Colonic mucosa (tissue), 4 donors: ENCODE measurements at regions not wholly inside any gene's neighbourhood (a gene's known extent, or its start where the extent isn't known, plus 50 kb on each side); places are given as distances from the start of the nearest gene placed in this dataset.

Experiments
- DNase-seq: peaks from one replicate; pipeline ENCODE4 v3.0.0-alpha.2; 2020
- H3K27ac ChIP-seq: fragments of 200-600 bp; one replicate; pipeline ENCODE4 v1.8.0; 2021
- H3K27me3 ChIP-seq: fragments of 200-600 bp; one replicate; pipeline ENCODE4 v1.8.0; 2021
- H3K36me3 ChIP-seq: fragments of 200-600 bp; one replicate; pipeline ENCODE4 v1.8.0; 2021
- H3K4me1 ChIP-seq: fragments of 200-600 bp; one replicate; pipeline ENCODE4 v1.8.0; 2021; ENCODE audit warnings: mild to moderate bottlenecking
- H3K4me3 ChIP-seq: fragments of 200-600 bp; one replicate; pipeline ENCODE4 v1.8.0; 2021
- H3K9ac ChIP-seq, 2 donors: one replicate each; pipeline ENCODE4 v1.7.0; 2013; ENCODE audit warnings: control low read depth in 2 of 2, low read depth in 2 of 2, low read length in 2 of 2
- H3K9me3 ChIP-seq: fragments of 200-600 bp; one replicate; pipeline ENCODE4 v1.8.0; 2021
- intact Hi-C: fragments of 100-400 bp; cut with DNase I; formaldehyde crosslinking; loops from one replicate; pipeline ENCODE4 v1.14.1; 2022
- TF ChIP-seq, protein P1 (sequence below): fragments of 200-600 bp; IDR thresholded peaks from one replicate; pipeline ENCODE4 v1.8.0; 2022; ENCODE audit warnings: antibody characterized with exemption, mild to moderate bottlenecking
- donor health status: healthy.
- donor health status: DM: no; HTN: no; CAD: no.
- donor health status: DM: no; HTN: no; CAD: no.

DNA sequence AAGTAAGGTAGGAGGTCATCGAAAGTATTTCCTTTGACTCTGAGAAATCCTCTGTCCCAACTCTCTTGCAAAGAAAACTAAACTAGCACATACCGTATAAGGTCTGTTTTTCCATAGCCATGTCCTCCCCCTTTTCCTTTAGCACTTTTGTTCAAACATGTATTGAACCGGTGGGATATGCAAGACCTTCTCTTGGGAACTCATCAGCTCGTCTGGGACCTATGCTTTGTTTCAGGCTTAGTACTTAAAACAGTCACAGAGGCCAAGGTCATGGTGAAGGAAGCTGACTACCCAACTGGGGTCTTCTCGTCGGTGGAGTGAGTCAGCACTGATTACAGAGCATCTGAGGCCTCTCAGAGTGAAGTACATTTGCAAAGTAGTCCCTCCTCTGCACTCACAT is 185.0 kb downstream of the ZBTB18 start:
- Histone ChIP-seq H3K4me3 (no peak overlapping the region), H3K9ac (no peak overlapping the region), H3K36me3 (no peaks in the 10 kb centered on the region), H3K27ac (no peak overlapping the region), H3K4me1 (no peaks in the 10 kb centered on the region), H3K9me3 (no peaks in the 10 kb centered on the region), H3K27me3 (no peaks in the 10 kb centered on the region)
- TF ChIP-seq, protein P1, sequence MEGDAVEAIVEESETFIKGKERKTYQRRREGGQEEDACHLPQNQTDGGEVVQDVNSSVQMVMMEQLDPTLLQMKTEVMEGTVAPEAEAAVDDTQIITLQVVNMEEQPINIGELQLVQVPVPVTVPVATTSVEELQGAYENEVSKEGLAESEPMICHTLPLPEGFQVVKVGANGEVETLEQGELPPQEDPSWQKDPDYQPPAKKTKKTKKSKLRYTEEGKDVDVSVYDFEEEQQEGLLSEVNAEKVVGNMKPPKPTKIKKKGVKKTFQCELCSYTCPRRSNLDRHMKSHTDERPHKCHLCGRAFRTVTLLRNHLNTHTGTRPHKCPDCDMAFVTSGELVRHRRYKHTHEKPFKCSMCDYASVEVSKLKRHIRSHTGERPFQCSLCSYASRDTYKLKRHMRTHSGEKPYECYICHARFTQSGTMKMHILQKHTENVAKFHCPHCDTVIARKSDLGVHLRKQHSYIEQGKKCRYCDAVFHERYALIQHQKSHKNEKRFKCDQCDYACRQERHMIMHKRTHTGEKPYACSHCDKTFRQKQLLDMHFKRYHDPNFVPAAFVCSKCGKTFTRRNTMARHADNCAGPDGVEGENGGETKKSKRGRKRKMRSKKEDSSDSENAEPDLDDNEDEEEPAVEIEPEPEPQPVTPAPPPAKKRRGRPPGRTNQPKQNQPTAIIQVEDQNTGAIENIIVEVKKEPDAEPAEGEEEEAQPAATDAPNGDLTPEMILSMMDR, result no peak
- intact Hi-C loops, result no loop called here
- DNase-seq, result no peak

DNA sequence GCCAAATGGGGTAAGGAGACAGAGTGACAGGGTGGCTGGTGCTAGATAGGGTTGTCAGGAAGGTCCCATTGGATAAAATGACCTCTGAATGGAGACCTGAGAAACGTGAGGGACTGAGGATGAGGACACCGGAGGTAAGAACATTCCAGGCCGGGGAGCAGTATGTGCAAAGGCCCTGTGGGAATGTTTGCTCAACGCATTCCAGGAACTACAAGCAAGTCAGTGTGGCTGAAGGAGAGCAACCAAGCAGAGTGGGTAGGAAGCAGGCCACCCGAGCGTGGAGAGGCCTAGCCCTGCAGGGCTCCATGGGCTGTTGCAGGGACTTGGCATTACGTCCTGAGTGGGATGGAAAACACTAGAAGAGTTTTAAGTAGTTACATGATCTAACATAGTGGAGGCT is 185.6 kb downstream of the ZBTB18 start:
- Histone ChIP-seq H3K4me3 (no peak overlapping the region), H3K9me3 (no peaks in the 10 kb centered on the region)
- intact Hi-C loops, result no loop called here

DNA sequence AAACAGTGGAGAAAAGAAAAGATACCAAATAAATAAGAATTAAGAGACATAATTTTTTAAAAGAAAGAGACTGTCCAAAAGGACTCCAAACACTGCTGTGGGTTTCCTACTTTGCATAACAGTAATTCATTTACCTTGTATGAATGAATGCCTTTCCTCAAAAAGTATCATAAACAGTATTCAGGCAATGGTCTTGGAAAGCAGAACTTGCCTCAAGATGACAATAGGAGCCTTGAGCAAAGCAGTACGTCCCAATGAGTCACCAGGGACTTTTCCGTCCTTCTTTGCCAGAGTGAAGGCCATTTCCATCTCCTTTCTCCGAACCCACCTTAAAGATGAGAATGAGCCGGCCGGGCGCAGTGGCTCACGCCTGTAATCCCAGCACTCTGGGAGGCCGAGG is 186.4 kb downstream of the ZBTB18 start:
- no peaks in the 10 kb centered on the region for H3K27me3 ChIP-seq
- intact Hi-C loops, result no loop called here
- TF ChIP-seq, protein P1, result no peak
- no peaks in the 10 kb centered on the region for H3K9me3 ChIP-seq
- H3K4me1 ChIP-seq, result no peaks in the 10 kb centered on the region
- no peak overlapping the region for H3K4me3 ChIP-seq
- no peak overlapping the region for H3K9ac ChIP-seq
- H3K36me3 ChIP-seq, result no peaks in the 10 kb centered on the region
- no peak overlapping the region for H3K27ac ChIP-seq
- DNase-seq, result no peak

More for the DNA sequence above, 185.6 kb downstream of the ZBTB18 start:
- no peaks in the 10 kb centered on the region for H3K27me3 ChIP-seq
- TF ChIP-seq, protein P1, result no peak
- H3K36me3 ChIP-seq, result no peaks in the 10 kb centered on the region
- H3K4me1 ChIP-seq, result no peaks in the 10 kb centered on the region
- no peak for DNase-seq
- no peak overlapping the region for H3K27ac ChIP-seq
- no peak overlapping the region for H3K9ac ChIP-seq

DNA sequence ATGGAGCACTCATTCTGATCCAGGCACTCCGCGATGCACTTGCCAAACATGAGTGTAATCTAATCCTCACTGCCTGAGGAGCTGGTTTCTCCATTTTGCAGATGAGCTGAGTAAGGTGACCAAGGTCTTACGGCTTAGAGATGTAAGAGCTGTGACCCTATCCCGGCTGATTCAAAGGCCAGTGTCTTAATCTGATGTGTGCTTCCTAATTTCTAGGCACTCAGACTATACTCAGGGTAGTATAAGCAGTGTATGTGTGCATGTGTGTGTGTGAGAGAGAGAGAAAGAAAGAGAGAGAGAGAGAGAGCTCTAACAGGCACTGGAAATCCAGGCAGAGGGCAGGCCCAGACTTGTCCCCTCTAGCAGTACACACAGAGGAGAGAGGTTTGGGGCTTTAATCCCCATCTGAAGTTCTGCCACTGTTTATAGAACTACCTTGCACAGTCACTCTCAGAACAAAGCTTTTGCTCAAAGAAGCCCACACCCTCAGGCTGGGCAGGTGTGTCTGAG is 188.2 kb downstream of the ZBTB18 start:
- Histone ChIP-seq H3K9me3 (no peaks in the 10 kb centered on the region), H3K27me3 (no peaks in the 10 kb centered on the region), H3K9ac (no peak overlapping the region), H3K36me3 (no peaks in the 10 kb centered on the region), H3K4me1 (no peaks in the 10 kb centered on the region), H3K4me3 (no peak overlapping the region), H3K27ac (no peak overlapping the region)
- intact Hi-C loops, result no loop called here
- TF ChIP-seq, protein P1, result no peak
- DNase-seq, result no peak

DNA sequence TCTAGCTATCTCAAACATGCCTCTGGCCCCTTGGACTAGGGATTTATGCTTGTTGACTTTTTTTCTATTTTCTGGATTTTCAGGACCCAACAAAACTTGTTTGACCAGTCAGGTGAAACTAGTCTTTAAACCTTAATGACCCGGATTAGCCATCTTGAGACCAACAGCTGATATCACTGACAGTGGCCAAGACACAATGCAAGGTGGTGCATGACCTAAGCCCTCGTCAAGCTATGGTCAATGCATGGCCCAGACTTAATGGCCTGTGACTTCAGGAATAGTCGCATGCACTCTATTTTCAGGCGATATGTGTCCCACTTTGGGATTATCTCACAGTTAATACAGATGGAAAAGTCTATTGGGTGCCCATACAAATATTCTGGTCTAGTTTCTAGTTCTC is 190.4 kb downstream of the ZBTB18 start:
- intact Hi-C loops, result no loop called here
- Histone ChIP-seq H3K27me3 (no peaks in the 10 kb centered on the region), H3K27ac (no peak overlapping the region), H3K9ac (no peak overlapping the region), H3K4me1 (no peaks in the 10 kb centered on the region), H3K36me3 (no peaks in the 10 kb centered on the region), H3K9me3 (no peaks in the 10 kb centered on the region), H3K4me3 (no peak overlapping the region)
- TF ChIP-seq, protein P1, result no peak
- no peak for DNase-seq
